ENCODE measurements at regions not wholly inside any gene's neighbourhood (a gene's known extent, or its start where the extent isn't known, plus 50 kb on each side); places are given as distances from the start of the nearest gene placed in this dataset.
A peak's percentile ranks its signal among the peaks of the same experiment; 100 is the strongest.

GRCh38 chr22:19639610-19640135, 74.6 kb upstream of the SEPTIN5 start:
- H3K4me1 ChIP-seq, result peaks cover 0 to 4% (median 0%) of the 10 kb centered on the region in 6 donors
- no peaks in the 10 kb centered on the region for H3K9me3 ChIP-seq
- H3K36me3 ChIP-seq, result no peaks in the 10 kb centered on the region
- intact Hi-C loops (cut with DNase I; ENCODE audit: low total_unique reads), result no loop called here
- TF ChIP-seq CTCF (IDR thresholded peaks at IDR 0.05 in 8 of 11, conservative IDR thresholded peaks at IDR 0.05 in 3 of 11) (no peak), POLR2AphosphoS5 (IDR thresholded peaks at IDR 0.05) (no peak), POLR2A (IDR thresholded peaks at IDR 0.05) (no peak)
- peaks cover 0 to 40% (median 0%) of the 10 kb centered on the region in 7 donors for H3K27me3 ChIP-seq (replicated peaks in 1 of 7)
- no peak for DNase-seq
- H3K4me3 ChIP-seq, result no peak overlapping the region
- 80 to 96% (median 90%) methylated on average over 13 of the region's 13 CpGs for WGBS, 5 donors
- no peak overlapping the region for H3K27ac ChIP-seq

GRCh38 chr22:19640306-19640705, 74.0 kb upstream of the SEPTIN5 start:
- 79 to 96% (median 87%) methylated on average over 4 of the region's 4 CpGs for WGBS, 5 donors
- Histone ChIP-seq H3K27ac (no peak overlapping the region), H3K27me3 (replicated peaks in 1 of 7) (peaks cover 0 to 46% (median 0%) of the 10 kb centered on the region in 7 donors), H3K9me3 (no peaks in the 10 kb centered on the region), H3K36me3 (no peaks in the 10 kb centered on the region), H3K4me1 (peaks cover 0 to 4% (median 0%) of the 10 kb centered on the region in 6 donors), H3K4me3 (no peak overlapping the region)
- intact Hi-C loops (cut with DNase I; ENCODE audit: low total_unique reads), result no loop called here
- TF ChIP-seq CTCF (IDR thresholded peaks at IDR 0.05 in 8 of 11, conservative IDR thresholded peaks at IDR 0.05 in 3 of 11), result no peak
- TF ChIP-seq POLR2A (IDR thresholded peaks at IDR 0.05), result no peak
- TF ChIP-seq POLR2AphosphoS5 (IDR thresholded peaks at IDR 0.05), result no peak
- no peak for DNase-seq

GRCh38 chr22:19641254-19641982, 72.9 kb upstream of the SEPTIN5 start:
- Histone ChIP-seq H3K27me3 (replicated peaks in 1 of 7) (peaks cover 0 to 57% (median 0%) of the 10 kb centered on the region in 7 donors), H3K4me3 (no peak overlapping the region), H3K9me3 (peaks cover 0 to 5% (median under 1%) of the 10 kb centered on the region in 8 donors), H3K36me3 (no peaks in the 10 kb centered on the region), H3K4me1 (peaks cover 0 to 4% (median 0%) of the 10 kb centered on the region in 6 donors), H3K27ac (no peak overlapping the region)
- intact Hi-C loops (cut with DNase I; ENCODE audit: low total_unique reads), result no loop called here
- TF ChIP-seq POLR2AphosphoS5 (IDR thresholded peaks at IDR 0.05), result no peak
- peak in 4 of 11 experiments; percentile 10 to 32 (median 22) for TF ChIP-seq CTCF (IDR thresholded peaks at IDR 0.05 in 8 of 11, conservative IDR thresholded peaks at IDR 0.05 in 3 of 11)
- WGBS, 5 donors, result 61 to 85% (median 71%) methylated on average over 20 to 25 of the region's 25 CpGs
- no peak for DNase-seq

GRCh38 chr22:19641983-19642451, 72.3 kb upstream of the SEPTIN5 start:
- intact Hi-C loops (cut with DNase I; ENCODE audit: low total_unique reads), result no loop called here
- H3K4me3 ChIP-seq, result no peak overlapping the region
- H3K36me3 ChIP-seq, result no peaks in the 10 kb centered on the region
- peaks cover 0 to 11% (median 6%) of the 10 kb centered on the region in 8 donors for H3K9me3 ChIP-seq
- TF ChIP-seq POLR2AphosphoS5 (IDR thresholded peaks at IDR 0.05) (no peak), CTCF (IDR thresholded peaks at IDR 0.05 in 8 of 11, conservative IDR thresholded peaks at IDR 0.05 in 3 of 11) (no peak), POLR2A (IDR thresholded peaks at IDR 0.05) (no peak)
- peaks cover 0 to 4% (median 0%) of the 10 kb centered on the region in 6 donors for H3K4me1 ChIP-seq
- peaks cover 0 to 63% (median 0%) of the 10 kb centered on the region in 7 donors for H3K27me3 ChIP-seq (replicated peaks in 1 of 7)
- WGBS, 5 donors, result 77 to 91% (median 83%) methylated on average over 17 to 18 of the region's 18 CpGs
- DNase-seq, result no peak
- H3K27ac ChIP-seq, result no peak overlapping the region
